ENCODE measurements at regions not wholly inside any gene's neighbourhood (a gene's known extent, or its start where the extent isn't known, plus 50 kb on each side); places are given as distances from the start of the nearest gene placed in this dataset.

DNA sequence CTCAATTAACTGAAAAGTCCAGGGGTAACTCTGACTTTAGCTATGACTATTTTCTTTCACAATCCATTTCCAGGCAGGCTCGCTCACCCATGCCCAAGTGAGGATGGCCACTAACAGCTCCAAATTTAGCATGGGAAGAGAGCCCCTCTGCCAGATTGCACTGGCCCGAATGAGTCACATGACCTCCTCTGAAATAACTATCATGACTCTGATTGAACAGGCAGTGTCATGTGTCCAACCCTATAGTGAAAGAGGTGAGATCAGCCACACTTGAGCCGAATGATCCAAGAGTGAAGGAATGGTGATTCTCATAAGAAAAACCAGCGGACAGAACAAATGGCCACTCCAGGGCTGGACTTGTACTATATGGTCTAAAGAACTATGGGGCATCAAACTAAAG lies 242.3 kb downstream of the NSG2 start:
- Histone ChIP-seq H3K27ac (ENCODE audit: low read depth, low read length, severe bottlenecking) (no peak overlapping the region), H3K9me3 (ENCODE audit: control insufficient read depth, low read length) (no peaks in the 10 kb centered on the region), H3K36me3 (ENCODE audit: control insufficient read depth, insufficient read depth, low read length) (no peaks in the 10 kb centered on the region), H3K4me1 (ENCODE audit: control insufficient read depth, insufficient read depth, low read length, poor library complexity, severe bottlenecking) (peaks cover 6% of the 10 kb centered on the region), H3K4me3 (ENCODE audit: extremely low read depth, insufficient read depth, low read length, poor library complexity, severe bottlenecking) (no peak overlapping the region)
- WGBS, 2 experiments (ENCODE audit: insufficient coverage in 2 of 2), result 92 to 100% methylated on average over 3 to 4 of the region's 4 CpGs

DNA sequence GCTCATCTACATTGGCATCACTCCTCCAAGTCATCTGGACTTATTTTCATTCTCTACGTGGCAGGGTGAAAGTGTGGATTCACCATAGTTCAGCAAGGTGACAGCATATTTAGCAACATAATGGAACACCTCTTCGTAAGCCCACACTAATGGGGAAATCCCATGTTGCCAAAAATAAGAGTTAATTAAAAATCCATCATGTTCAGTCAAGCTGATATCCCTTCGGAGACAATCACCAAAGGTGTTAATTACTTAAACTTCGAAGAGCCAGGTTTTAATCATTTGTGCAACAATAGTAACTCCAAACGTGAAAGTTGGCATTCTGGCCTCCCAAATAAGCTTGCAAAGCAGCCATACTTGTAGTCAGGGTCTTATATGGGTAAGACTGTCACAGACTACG lies 242.9 kb downstream of the NSG2 start:
- Histone ChIP-seq H3K9me3 (ENCODE audit: control insufficient read depth, low read length) (no peaks in the 10 kb centered on the region), H3K4me1 (ENCODE audit: control insufficient read depth, insufficient read depth, low read length, poor library complexity, severe bottlenecking) (peaks cover 6% of the 10 kb centered on the region), H3K36me3 (ENCODE audit: control insufficient read depth, insufficient read depth, low read length) (no peaks in the 10 kb centered on the region), H3K27ac (ENCODE audit: low read depth, low read length, severe bottlenecking) (no peak overlapping the region), H3K4me3 (ENCODE audit: extremely low read depth, insufficient read depth, low read length, poor library complexity, severe bottlenecking) (no peak overlapping the region)
- WGBS, 2 experiments (ENCODE audit: insufficient coverage in 2 of 2), result 86 to 94% methylated on average over 3 to 6 of the region's 6 CpGs

DNA sequence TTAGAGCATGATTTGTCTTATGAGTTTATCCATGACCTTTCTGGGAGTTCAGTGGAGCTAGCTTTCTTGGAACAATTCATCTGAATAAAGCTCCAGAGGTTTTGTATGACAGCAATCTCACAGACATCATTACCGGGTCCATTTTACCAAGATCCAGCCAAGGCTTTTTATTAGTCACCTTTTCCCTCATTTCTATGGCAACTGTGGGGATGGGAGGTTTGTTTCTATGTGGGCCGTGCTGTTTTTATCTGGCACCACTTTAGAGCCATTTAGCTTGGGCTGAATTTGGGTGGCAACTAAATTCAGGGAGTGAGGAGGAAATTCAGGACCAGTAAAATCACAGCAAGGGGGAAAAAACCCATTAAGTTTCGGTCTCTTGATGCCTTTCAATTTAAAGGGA lies 245.7 kb downstream of the NSG2 start:
- H3K36me3 ChIP-seq (ENCODE audit: control insufficient read depth, insufficient read depth, low read length), result no peaks in the 10 kb centered on the region
- H3K27ac ChIP-seq (ENCODE audit: low read depth, low read length, severe bottlenecking), result no peak overlapping the region
- H3K4me3 ChIP-seq (ENCODE audit: extremely low read depth, insufficient read depth, low read length, poor library complexity, severe bottlenecking), result no peak overlapping the region
- no peaks in the 10 kb centered on the region for H3K4me1 ChIP-seq (ENCODE audit: control insufficient read depth, insufficient read depth, low read length, poor library complexity, severe bottlenecking)
- no peaks in the 10 kb centered on the region for H3K9me3 ChIP-seq (ENCODE audit: control insufficient read depth, low read length)
- WGBS, 2 experiments (ENCODE audit: insufficient coverage in 2 of 2), result 80% methylated on average over 1 of the region's 3 CpGs; no CpG with 5 or more reads in 1 of the 2 experiments

DNA sequence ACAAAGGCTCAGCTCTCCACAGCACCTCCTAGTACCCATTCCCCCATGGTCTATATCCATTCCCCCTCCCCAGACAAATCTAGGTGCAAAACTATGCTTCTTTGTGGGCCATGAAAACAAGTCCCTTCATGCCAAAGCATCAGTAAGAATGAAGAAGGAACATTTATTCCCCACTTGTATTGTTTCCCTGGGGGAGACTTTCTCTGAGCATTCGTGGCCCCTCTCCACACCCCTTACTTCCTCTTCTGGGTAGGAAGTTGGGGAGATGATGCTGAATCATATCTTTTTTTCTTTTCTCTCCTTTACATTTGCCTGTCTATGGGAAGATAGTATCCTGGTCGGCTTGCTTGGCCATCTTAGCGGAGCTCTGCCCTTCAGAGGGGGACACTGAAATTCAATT lies 246.8 kb downstream of the NSG2 start:
- 100% methylated on average over 1 of the region's 3 CpGs; no CpG with 5 or more reads in 1 of the 2 experiments for WGBS, 2 experiments (ENCODE audit: insufficient coverage in 2 of 2)
- Histone ChIP-seq H3K4me3 (ENCODE audit: extremely low read depth, insufficient read depth, low read length, poor library complexity, severe bottlenecking) (no peak overlapping the region), H3K9me3 (ENCODE audit: control insufficient read depth, low read length) (no peaks in the 10 kb centered on the region), H3K36me3 (ENCODE audit: control insufficient read depth, insufficient read depth, low read length) (no peaks in the 10 kb centered on the region), H3K27ac (ENCODE audit: low read depth, low read length, severe bottlenecking) (no peak overlapping the region), H3K4me1 (ENCODE audit: control insufficient read depth, insufficient read depth, low read length, poor library complexity, severe bottlenecking) (no peaks in the 10 kb centered on the region)

DNA sequence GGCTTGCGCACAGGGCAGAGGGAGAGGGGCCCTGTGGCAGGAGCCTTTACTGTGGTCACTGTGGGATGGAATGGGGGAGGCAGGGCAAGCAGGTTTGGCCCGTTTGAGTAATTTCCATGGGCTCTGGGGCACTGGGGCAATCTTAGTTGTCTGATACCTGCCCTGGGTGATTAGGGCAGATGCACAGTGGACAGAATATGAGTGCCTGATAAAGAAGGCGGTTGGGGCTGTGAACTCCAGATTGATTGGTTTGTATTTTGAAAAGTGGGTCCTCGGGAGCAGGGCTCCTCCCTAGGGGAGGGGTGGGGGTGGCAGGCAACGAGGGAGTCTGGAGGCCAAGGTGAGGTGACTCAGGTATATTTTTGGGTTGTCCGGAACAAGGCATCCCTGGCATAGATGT lies 247.5 kb downstream of the NSG2 start:
- no peaks in the 10 kb centered on the region for H3K9me3 ChIP-seq (ENCODE audit: control insufficient read depth, low read length)
- H3K4me3 ChIP-seq (ENCODE audit: extremely low read depth, insufficient read depth, low read length, poor library complexity, severe bottlenecking), result no peak overlapping the region
- WGBS, 2 experiments (ENCODE audit: insufficient coverage in 2 of 2), result 82 to 84% methylated on average over 6 of the region's 6 CpGs
- H3K4me1 ChIP-seq (ENCODE audit: control insufficient read depth, insufficient read depth, low read length, poor library complexity, severe bottlenecking), result no peaks in the 10 kb centered on the region
- H3K36me3 ChIP-seq (ENCODE audit: control insufficient read depth, insufficient read depth, low read length), result no peaks in the 10 kb centered on the region
- no peak overlapping the region for H3K27ac ChIP-seq (ENCODE audit: low read depth, low read length, severe bottlenecking)

DNA sequence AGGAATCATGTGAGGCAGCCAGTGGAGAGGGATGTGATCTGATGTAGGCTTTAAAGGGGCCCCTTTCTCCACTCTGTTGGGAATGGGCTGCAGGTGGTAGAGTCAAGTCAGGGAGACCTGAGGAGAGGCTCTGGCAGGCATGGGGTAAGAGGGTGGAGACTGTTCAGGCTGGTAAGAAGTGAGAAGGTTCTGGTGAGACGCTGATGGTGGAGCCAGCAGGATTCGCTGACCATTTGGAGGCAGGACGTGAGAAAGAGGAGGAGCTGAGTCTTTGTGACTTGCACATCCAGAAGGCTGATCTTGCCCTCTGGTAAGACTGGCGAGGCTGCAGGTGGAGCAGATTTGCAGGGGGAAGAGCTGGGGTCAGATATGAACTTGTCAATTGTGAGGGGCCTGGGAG lies 248.0 kb downstream of the NSG2 start:
- Histone ChIP-seq H3K9me3 (ENCODE audit: control insufficient read depth, low read length) (no peaks in the 10 kb centered on the region), H3K4me3 (ENCODE audit: extremely low read depth, insufficient read depth, low read length, poor library complexity, severe bottlenecking) (no peak overlapping the region), H3K36me3 (ENCODE audit: control insufficient read depth, insufficient read depth, low read length) (no peaks in the 10 kb centered on the region), H3K4me1 (ENCODE audit: control insufficient read depth, insufficient read depth, low read length, poor library complexity, severe bottlenecking) (no peaks in the 10 kb centered on the region), H3K27ac (ENCODE audit: low read depth, low read length, severe bottlenecking) (no peak overlapping the region)
- 84 to 91% methylated on average over 4 of the region's 4 CpGs for WGBS, 2 experiments (ENCODE audit: insufficient coverage in 2 of 2)

DNA sequence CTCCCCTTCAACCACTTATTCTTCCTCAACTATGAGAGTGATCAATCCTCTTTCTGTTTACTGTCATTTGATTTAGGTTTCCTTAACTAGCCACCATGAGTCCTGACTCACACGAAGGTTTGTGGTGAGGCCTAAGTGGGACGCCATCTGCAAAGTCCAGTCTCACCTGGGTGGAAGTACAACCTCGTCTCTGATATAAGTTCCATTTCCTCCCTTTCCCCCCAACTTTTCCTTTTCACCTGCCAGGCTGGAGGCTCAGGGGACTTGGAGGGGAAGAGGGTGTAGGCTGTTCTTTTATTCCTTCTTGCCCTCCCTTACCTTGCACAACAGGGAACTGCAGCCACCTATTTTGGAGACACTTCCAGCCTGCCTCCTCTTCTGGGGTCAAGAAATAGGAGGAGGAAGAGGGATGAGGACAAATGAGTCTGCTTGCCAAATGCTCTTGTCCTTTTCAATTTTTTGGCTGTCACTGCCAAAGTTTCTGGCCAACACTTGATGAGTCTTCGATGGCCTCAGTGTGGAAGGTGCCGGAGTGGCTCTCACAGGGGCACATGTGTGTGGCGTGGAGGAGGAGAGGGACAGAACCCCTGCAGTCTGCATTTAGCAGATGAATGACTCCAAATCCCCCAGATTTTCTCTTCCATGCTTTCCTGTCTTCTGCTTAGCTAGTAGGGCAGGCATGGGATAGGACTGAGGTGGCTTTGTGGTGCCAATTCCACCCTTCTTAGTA lies 249.6 kb downstream of the NSG2 start:
- Histone ChIP-seq H3K27ac (ENCODE audit: low read depth, low read length, severe bottlenecking) (no peak overlapping the region), H3K4me3 (ENCODE audit: extremely low read depth, insufficient read depth, low read length, poor library complexity, severe bottlenecking) (no peak overlapping the region), H3K36me3 (ENCODE audit: control insufficient read depth, insufficient read depth, low read length) (no peaks in the 10 kb centered on the region), H3K4me1 (ENCODE audit: control insufficient read depth, insufficient read depth, low read length, poor library complexity, severe bottlenecking) (no peaks in the 10 kb centered on the region), H3K9me3 (ENCODE audit: control insufficient read depth, low read length) (no peaks in the 10 kb centered on the region)
- 0 to 63% methylated on average over 1 to 3 of the region's 6 CpGs for WGBS, 2 experiments (ENCODE audit: insufficient coverage in 2 of 2)

DNA sequence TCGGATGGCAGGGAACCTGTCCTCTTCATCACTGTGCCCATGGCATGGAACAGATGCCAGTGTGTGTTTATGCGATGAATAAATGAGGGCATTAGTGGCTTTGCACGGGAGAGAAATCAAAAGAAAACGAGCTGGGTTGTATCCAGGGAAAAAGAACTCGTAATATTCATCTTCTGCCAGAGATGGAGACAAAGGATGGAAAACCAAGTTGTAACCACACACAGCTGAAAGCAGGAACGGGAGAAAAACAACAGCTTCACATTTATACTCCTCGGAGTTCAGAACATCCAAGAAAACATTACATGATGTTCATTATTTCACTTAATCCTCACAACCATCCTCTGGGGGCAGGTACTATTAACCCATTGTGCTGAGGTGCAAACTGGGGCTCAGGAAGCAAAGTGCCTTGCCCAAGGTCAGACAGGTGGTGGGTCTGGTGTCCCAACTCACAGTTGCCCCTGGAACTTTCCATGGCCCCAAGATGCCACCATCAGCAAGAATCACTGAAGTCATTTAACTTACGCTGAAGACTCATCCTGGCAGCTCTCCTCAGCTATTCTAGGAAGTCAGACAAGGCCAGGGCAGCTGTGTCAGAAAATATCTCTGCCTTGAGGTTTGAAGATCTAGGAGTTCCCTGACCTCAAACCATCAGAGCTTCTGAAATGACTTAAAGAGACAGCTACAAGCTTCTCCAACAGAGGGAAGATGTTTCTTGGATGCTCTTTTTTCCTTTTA lies 250.4 kb downstream of the NSG2 start:
- Histone ChIP-seq H3K4me3 (ENCODE audit: extremely low read depth, insufficient read depth, low read length, poor library complexity, severe bottlenecking) (no peak overlapping the region), H3K36me3 (ENCODE audit: control insufficient read depth, insufficient read depth, low read length) (no peaks in the 10 kb centered on the region)
- WGBS, 2 experiments (ENCODE audit: insufficient coverage in 2 of 2), result 98% methylated on average over 6 to 7 of the region's 8 CpGs

DNA sequence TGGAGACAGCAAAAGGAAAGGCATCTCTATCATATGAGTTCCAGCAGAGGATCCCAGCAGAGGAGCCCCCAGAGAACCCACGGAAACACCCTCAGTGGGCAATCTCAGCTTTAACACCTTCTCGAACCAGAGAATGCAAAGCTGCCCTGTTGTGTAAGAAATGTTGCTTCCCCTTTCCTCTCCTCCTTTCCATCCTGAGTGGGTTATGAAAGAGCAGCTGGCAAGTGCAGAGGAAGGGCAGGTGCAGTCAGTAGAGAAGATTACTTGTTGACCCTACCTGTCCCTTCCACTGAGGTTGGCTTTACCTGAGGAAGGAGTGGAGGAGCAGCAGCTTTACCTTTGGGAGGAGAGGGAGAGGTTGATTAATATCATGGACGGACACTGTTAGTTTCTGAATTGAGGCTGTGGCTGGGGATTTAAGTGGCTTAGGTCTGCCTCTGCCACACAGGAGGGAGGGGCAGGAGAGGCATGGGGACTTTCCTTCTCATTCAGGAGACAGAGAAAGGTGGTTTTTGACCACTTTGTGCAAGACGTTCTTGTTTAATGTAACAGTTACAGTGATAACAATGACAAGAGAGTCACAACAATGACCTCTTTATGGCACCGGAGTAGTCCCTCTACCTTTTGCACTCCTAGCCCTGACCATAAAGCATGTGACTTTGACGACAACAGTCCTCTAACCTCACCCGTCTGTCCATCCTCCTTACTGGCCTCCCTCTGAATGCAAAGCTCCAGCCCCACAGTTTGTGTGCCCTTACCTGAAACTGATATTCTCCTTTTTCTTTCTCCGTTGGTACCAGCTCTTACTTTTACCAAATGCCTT lies 254.8 kb downstream of the NSG2 start:
- 84 to 88% methylated on average over 5 to 6 of the region's 8 CpGs for WGBS, 2 experiments (ENCODE audit: insufficient coverage in 2 of 2)
- Histone ChIP-seq H3K36me3 (ENCODE audit: control insufficient read depth, insufficient read depth, low read length) (no peaks in the 10 kb centered on the region), H3K9me3 (ENCODE audit: control insufficient read depth, low read length) (no peaks in the 10 kb centered on the region), H3K27ac (ENCODE audit: low read depth, low read length, severe bottlenecking) (no peak overlapping the region), H3K4me3 (ENCODE audit: extremely low read depth, insufficient read depth, low read length, poor library complexity, severe bottlenecking) (no peak overlapping the region), H3K4me1 (ENCODE audit: control insufficient read depth, insufficient read depth, low read length, poor library complexity, severe bottlenecking) (peaks cover 21% of the 10 kb centered on the region)

More for the DNA sequence above, 250.4 kb downstream of the NSG2 start:
- Histone ChIP-seq H3K4me1 (ENCODE audit: control insufficient read depth, insufficient read depth, low read length, poor library complexity, severe bottlenecking) (peaks cover 7% of the 10 kb centered on the region), H3K27ac (ENCODE audit: low read depth, low read length, severe bottlenecking) (no peak overlapping the region), H3K9me3 (ENCODE audit: control insufficient read depth, low read length) (no peaks in the 10 kb centered on the region)

DNA sequence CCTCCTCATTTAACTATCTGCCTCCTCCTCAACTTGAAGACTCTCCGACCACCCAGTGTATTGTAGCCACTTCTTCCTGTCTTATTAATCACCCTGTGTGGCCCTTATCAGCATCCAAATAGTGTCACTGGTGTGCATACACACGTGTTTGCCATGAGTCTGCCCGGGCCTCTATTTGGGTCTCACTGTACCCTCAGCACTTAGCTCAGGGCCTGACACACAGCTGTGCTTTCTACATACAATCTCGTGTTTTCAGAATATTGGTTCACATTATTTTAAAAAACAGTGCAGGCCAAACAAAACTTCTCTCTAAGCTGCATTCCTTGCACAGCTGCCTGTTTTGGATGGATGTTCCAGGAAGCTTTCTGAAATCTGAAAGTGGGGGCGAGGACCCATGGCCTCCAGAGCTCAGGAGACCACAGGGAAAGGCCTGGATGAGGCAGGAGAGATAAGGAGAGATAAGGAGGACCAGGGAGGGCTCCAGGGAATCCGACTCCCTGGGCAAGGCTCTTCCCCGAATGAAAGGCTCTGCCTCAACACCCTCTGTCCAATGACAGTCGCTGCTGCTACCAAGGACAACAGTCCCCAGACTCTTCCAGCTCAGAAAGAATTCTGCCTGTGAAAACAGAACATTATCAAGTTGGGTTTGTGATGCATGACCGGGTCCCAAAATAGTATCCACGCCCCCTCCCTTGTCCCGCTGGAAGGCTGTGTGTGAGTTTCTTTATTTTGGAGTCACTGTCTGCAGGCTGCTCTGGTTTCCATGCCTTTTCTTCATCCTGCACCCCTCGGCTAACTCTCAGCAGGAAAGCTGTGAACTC lies 255.6 kb downstream of the NSG2 start:
- no peak overlapping the region for H3K4me3 ChIP-seq (ENCODE audit: extremely low read depth, insufficient read depth, low read length, poor library complexity, severe bottlenecking)
- H3K27ac ChIP-seq (ENCODE audit: low read depth, low read length, severe bottlenecking), result peak overlapping the region; percentile 46
- no peaks in the 10 kb centered on the region for H3K9me3 ChIP-seq (ENCODE audit: control insufficient read depth, low read length)
- H3K4me1 ChIP-seq (ENCODE audit: control insufficient read depth, insufficient read depth, low read length, poor library complexity, severe bottlenecking), result peaks cover 28% of the 10 kb centered on the region
- 39 to 41% methylated on average over 5 to 6 of the region's 12 CpGs for WGBS, 2 experiments (ENCODE audit: insufficient coverage in 2 of 2)
- no peaks in the 10 kb centered on the region for H3K36me3 ChIP-seq (ENCODE audit: control insufficient read depth, insufficient read depth, low read length)
